ENCODE measurements at regions not wholly inside any gene's neighbourhood (a gene's known extent, or its start where the extent isn't known, plus 50 kb on each side); places are given as distances from the start of the nearest gene placed in this dataset.

- ChIA-PET CTCF (no interaction called here), POLR2A (ENCODE audit: low non-redundant PET) (no interaction called here)
- Histone ChIP-seq H3K36me3 (ENCODE audit: insufficient read depth, low read length, poor library complexity, severe bottlenecking) (no peaks in the 10 kb centered on the region), H3K27me3 (replicated peaks; ENCODE audit: insufficient read depth, low read depth, low read length, poor library complexity) (no peaks in the 10 kb centered on the region), H3K4me1 (ENCODE audit: insufficient read depth, low read length, poor library complexity, severe bottlenecking) (no peaks in the 10 kb centered on the region), H3K9me3 (ENCODE audit: low read depth, low read length, poor library complexity, severe bottlenecking) (no peaks in the 10 kb centered on the region), H3K4me3 (ENCODE audit: low read depth, low read length, poor library complexity, severe bottlenecking) (no peak overlapping the region), H3K27ac (ENCODE audit: low read depth, low read length, poor library complexity, severe bottlenecking) (no peak overlapping the region)
- no TSS peak for BruUV-seq (replicated peaks)
- DNase-seq (ENCODE audit: low spot score): no peak
- intact Hi-C loops (cut with micrococcal nuclease; ENCODE audit: unreplicated experiment): no loop called here
- TF ChIP-seq CTCF (conservative IDR thresholded peaks at IDR 0.05; ENCODE audit: low read depth, low read length): no peak
- no peak for TF ChIP-seq EZH2 (IDR thresholded peaks at IDR 0.05; ENCODE audit: borderline replicate concordance, low read depth, low read length, poor library complexity, severe bottlenecking)
Observed at GRCh38 chr1:114323959-114324661, 170.4 kb upstream of the SYT6 start.

- no peak for DNase-seq (ENCODE audit: low spot score)
- POLR2A ChIA-PET (ENCODE audit: low non-redundant PET): no interaction called here
- no peak overlapping the region for H3K4me3 ChIP-seq (ENCODE audit: low read depth, low read length, poor library complexity, severe bottlenecking)
- no peaks in the 10 kb centered on the region for H3K4me1 ChIP-seq (ENCODE audit: insufficient read depth, low read length, poor library complexity, severe bottlenecking)
- no peaks in the 10 kb centered on the region for H3K36me3 ChIP-seq (ENCODE audit: insufficient read depth, low read length, poor library complexity, severe bottlenecking)
- no peak overlapping the region for H3K27ac ChIP-seq (ENCODE audit: low read depth, low read length, poor library complexity, severe bottlenecking)
- CTCF ChIA-PET: no interaction called here
- TF ChIP-seq EZH2 (IDR thresholded peaks at IDR 0.05; ENCODE audit: borderline replicate concordance, low read depth, low read length, poor library complexity, severe bottlenecking): no peak
- no peak for TF ChIP-seq CTCF (conservative IDR thresholded peaks at IDR 0.05; ENCODE audit: low read depth, low read length)
- H3K9me3 ChIP-seq (ENCODE audit: low read depth, low read length, poor library complexity, severe bottlenecking): no peaks in the 10 kb centered on the region
- no TSS peak for BruUV-seq (replicated peaks)
- H3K27me3 ChIP-seq (replicated peaks; ENCODE audit: insufficient read depth, low read depth, low read length, poor library complexity): no peaks in the 10 kb centered on the region
- intact Hi-C loops (cut with micrococcal nuclease; ENCODE audit: unreplicated experiment): no loop called here
Observed at GRCh38 chr1:114322734-114323133, 169.1 kb upstream of the SYT6 start.

- BruUV-seq (replicated peaks): no TSS peak
- intact Hi-C loops (cut with micrococcal nuclease; ENCODE audit: unreplicated experiment): no loop called here
- TF ChIP-seq CTCF (conservative IDR thresholded peaks at IDR 0.05; ENCODE audit: low read depth, low read length): no peak
- no peak for TF ChIP-seq EZH2 (IDR thresholded peaks at IDR 0.05; ENCODE audit: borderline replicate concordance, low read depth, low read length, poor library complexity, severe bottlenecking)
Observed at GRCh38 chr1:114322207-114322606, 168.5 kb upstream of the SYT6 start.

More at GRCh38 chr1:114322207-114322606, 168.5 kb upstream of the SYT6 start:
- no peak overlapping the region for H3K4me3 ChIP-seq (ENCODE audit: low read depth, low read length, poor library complexity, severe bottlenecking)
- DNase-seq (ENCODE audit: low spot score): no peak
- ChIA-PET CTCF (no interaction called here), POLR2A (ENCODE audit: low non-redundant PET) (no interaction called here)
- no peaks in the 10 kb centered on the region for H3K27me3 ChIP-seq (replicated peaks; ENCODE audit: insufficient read depth, low read depth, low read length, poor library complexity)
- no peaks in the 10 kb centered on the region for H3K4me1 ChIP-seq (ENCODE audit: insufficient read depth, low read length, poor library complexity, severe bottlenecking)
- H3K9me3 ChIP-seq (ENCODE audit: low read depth, low read length, poor library complexity, severe bottlenecking): no peaks in the 10 kb centered on the region
- no peaks in the 10 kb centered on the region for H3K36me3 ChIP-seq (ENCODE audit: insufficient read depth, low read length, poor library complexity, severe bottlenecking)
- H3K27ac ChIP-seq (ENCODE audit: low read depth, low read length, poor library complexity, severe bottlenecking): no peak overlapping the region
